Prostate gland (tissue), 2 donors: ENCODE measurements at regions not wholly inside any gene's neighbourhood (a gene's known extent, or its start where the extent isn't known, plus 50 kb on each side); places are given as distances from the start of the nearest gene placed in this dataset.

ENCODE experiments used
- DNase-seq: peaks from one replicate; pipeline ENCODE4 v3.0.0-alpha.2; 2019; ENCODE audit warnings: low spot score
- H3K27ac ChIP-seq, 2 donors: fragments of 200-600 bp; sonication (generic); 2 replicates each; pipeline ENCODE4 v1.5.1; 2017 to 2019
- H3K27me3 ChIP-seq: fragments of 200-600 bp; sonication (generic); replicated peaks from 2 replicates; pipeline ENCODE4 v1.5.1; 2019; ENCODE audit not compliant: insufficient read depth
- H3K36me3 ChIP-seq, 2 donors: fragments of 200-600 bp; sonication (generic); 1 replicate in 1 of 2; 2 replicates in 1 of 2; pipeline versions ENCODE4 v1.5.1 to v1.8.1; 2017 to 2019
- H3K4me1 ChIP-seq: fragments of 200-600 bp; sonication (generic); replicated peaks from 2 replicates; pipeline ENCODE4 v1.5.1; 2019
- H3K4me3 ChIP-seq, 2 donors: fragments of 200-600 bp; sonication (generic); 2 replicates each; pipeline ENCODE4 v1.5.1; 2017 to 2019
- H3K9me3 ChIP-seq: fragments of 200-600 bp; sonication (generic); 2 replicates; pipeline ENCODE4 v1.5.1; 2017
- POLR2A ChIP-seq: fragments of 450-650 bp; IDR thresholded peaks from one replicate; pipeline ENCODE4 v1.6.1; 2016; ENCODE audit warnings: antibody characterized with exemption, mild to moderate bottlenecking
- POLR2AphosphoS5 ChIP-seq: sonication (generic); formaldehyde crosslinking; IDR thresholded peaks from one replicate; pipeline ENCODE4 v1.6.1; 2017; ENCODE audit warnings: antibody characterized with exemption
- WGBS: methylation state at CpG from one replicate; pipeline ENCODE4 v1.1.5; 2018; 5-methylcytosine and 5-hydroxymethylcytosine counted together
- intact Hi-C: fragments of 100-400 bp; cut with DNase I; formaldehyde crosslinking; loops from one replicate; pipeline ENCODE4 v1.14.2; 2022
- TF ChIP-seq, protein P1 (sequence below), 4 experiments: fragments of 200-600 bp in 2 of 4; fragments of 450-650 bp in 2 of 4; sonication (generic) in 2 of 4; IDR thresholded peaks; 1 replicate in 3 of 4; 2 replicates in 1 of 4; pipeline ENCODE4 v1.5.1; 2016 to 2019; ENCODE audit warnings: antibody characterized with exemption in 4 of 4, mild to moderate bottlenecking in 2 of 4, moderate library complexity in 2 of 4

DNA sequence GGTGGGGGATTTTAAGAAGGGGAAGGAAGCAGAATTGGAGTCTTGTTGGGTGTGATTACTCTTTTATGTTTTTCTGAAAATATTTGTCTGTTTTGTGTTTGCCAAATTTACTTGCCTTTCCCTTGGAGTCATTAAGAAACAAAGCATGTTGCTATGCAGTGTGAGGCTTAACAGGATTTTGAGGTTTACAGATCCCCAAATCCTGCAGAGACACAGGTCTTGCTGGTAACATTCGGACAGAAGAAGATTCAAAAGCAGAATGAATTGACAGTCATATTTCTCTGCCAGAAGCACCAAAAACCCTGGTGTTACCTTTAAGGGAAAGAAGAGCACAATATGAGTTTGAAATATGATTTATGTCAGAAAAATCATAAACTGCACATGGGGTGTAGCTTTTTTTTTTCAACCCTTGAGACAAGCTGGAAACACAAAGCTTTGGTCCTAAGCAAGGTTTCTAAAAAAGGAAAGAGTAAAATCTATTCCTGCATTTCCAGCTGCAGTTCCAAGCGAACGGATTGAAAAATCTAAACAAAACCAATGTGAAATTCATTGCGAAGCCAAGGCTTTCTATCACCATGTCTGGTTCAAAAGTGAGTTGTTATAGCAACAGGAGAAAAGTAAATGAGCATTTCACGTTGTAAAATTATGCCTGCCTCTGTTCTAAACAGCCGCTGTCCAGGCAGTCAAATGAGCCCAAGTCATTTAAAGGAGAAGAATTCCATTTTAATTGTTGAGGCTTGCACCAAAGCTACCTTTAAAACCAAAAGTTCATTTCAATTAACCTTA, 358.9 kb upstream of the SASH1 start:
- Histone ChIP-seq H3K27ac (no peak overlapping the region), H3K9me3 (no peaks in the 10 kb centered on the region), H3K27me3 (no peaks in the 10 kb centered on the region), H3K36me3 (no peaks in the 10 kb centered on the region), H3K4me3 (no peak overlapping the region), H3K4me1 (no peaks in the 10 kb centered on the region)
- no peak for TF ChIP-seq POLR2A
- TF ChIP-seq, protein P1, sequence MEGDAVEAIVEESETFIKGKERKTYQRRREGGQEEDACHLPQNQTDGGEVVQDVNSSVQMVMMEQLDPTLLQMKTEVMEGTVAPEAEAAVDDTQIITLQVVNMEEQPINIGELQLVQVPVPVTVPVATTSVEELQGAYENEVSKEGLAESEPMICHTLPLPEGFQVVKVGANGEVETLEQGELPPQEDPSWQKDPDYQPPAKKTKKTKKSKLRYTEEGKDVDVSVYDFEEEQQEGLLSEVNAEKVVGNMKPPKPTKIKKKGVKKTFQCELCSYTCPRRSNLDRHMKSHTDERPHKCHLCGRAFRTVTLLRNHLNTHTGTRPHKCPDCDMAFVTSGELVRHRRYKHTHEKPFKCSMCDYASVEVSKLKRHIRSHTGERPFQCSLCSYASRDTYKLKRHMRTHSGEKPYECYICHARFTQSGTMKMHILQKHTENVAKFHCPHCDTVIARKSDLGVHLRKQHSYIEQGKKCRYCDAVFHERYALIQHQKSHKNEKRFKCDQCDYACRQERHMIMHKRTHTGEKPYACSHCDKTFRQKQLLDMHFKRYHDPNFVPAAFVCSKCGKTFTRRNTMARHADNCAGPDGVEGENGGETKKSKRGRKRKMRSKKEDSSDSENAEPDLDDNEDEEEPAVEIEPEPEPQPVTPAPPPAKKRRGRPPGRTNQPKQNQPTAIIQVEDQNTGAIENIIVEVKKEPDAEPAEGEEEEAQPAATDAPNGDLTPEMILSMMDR (IDR thresholded peaks at IDR 0.05), result no peak
- WGBS, result 37% methylated on average over 6 of the region's 6 CpGs
- intact Hi-C loops, result no loop called here
- DNase-seq, result no peak

DNA sequence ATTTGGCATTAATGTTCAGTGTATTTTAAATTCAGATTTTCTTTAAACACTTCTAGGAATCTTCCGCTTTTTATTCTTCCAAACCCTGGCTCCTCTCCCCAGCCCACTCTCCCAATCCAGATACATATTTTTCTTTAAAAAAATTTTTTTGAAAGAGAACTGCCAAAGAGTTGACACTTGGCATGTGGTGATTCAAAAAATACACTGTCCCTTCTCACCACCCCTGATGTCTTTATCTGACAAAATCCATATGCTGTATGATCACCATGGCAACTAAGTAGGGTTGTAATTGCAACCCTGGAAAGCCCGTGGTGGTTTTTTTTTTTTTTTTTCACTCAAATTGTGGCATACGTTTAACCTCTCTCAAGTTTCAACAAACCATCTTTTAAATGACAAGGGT, 355.8 kb upstream of the SASH1 start:
- DNase-seq, result no peak
- TF ChIP-seq POLR2A (no peak), POLR2AphosphoS5 (no peak)
- TF ChIP-seq, protein P1 (IDR thresholded peaks at IDR 0.05), result no peak
- WGBS, result 60% methylated on average over 3 of the region's 3 CpGs
- Histone ChIP-seq H3K4me3 (no peak overlapping the region), H3K27me3 (no peaks in the 10 kb centered on the region), H3K9me3 (no peaks in the 10 kb centered on the region), H3K27ac (no peak overlapping the region), H3K36me3 (no peaks in the 10 kb centered on the region), H3K4me1 (no peaks in the 10 kb centered on the region)
- intact Hi-C loops, result no loop called here

DNA sequence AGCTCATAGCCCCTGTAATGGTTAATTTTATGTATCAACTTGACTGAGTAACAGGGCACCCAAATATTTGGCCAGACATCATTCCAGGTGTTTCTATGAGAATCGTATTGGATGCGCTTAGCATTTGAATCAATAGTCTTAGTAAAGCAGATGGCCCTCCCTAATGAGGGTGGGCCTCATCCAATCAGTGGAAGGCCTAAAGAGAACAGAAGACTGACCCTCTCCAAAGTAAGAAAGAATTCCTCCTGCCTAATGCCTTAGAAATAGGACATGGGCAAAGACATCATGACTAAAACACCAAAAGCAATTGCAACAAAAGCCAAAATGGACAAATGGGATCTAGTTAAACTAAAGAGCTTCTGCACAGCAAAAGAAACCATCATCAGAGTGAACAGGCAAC, 352.5 kb upstream of the SASH1 start:
- H3K27ac ChIP-seq, result no peak overlapping the region
- H3K9me3 ChIP-seq, result no peaks in the 10 kb centered on the region
- no peak for DNase-seq
- H3K4me1 ChIP-seq, result no peaks in the 10 kb centered on the region
- intact Hi-C loops, result no loop called here
- no peaks in the 10 kb centered on the region for H3K36me3 ChIP-seq
- no peaks in the 10 kb centered on the region for H3K27me3 ChIP-seq
- no peak overlapping the region for H3K4me3 ChIP-seq
- WGBS, result 100% methylated on average over 2 of the region's 2 CpGs
- TF ChIP-seq, protein P1 (IDR thresholded peaks at IDR 0.05), result no peak

DNA sequence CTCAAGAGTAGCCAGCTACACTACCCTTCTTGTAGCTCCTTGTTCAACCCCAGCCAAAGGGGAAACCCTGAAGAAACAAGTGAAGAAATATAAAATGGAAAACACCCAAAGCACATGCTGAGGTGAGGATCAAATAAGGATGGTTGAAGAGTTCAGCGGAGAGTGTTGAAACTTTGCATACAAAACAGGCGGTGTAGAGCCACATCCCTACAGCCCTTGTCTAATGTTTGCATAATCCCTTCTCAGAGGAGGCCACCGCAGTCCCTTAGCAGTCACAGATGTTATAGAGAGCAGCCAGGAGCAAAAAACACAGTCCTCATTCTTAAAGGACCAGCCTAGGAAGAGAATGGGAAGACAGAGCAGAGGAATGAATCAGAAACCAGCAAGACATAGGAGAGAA, 350.7 kb upstream of the SASH1 start:
- intact Hi-C loops, result no loop called here
- Histone ChIP-seq H3K4me1 (no peaks in the 10 kb centered on the region), H3K4me3 (no peak overlapping the region), H3K9me3 (no peaks in the 10 kb centered on the region), H3K36me3 (no peaks in the 10 kb centered on the region), H3K27ac (no peak overlapping the region), H3K27me3 (no peaks in the 10 kb centered on the region)
- TF ChIP-seq POLR2A, result no peak
- no peak for TF ChIP-seq POLR2AphosphoS5
- TF ChIP-seq, protein P1 (IDR thresholded peaks at IDR 0.05), result no peak
- no peak for DNase-seq
- 96% methylated on average over 3 of the region's 3 CpGs for WGBS

DNA sequence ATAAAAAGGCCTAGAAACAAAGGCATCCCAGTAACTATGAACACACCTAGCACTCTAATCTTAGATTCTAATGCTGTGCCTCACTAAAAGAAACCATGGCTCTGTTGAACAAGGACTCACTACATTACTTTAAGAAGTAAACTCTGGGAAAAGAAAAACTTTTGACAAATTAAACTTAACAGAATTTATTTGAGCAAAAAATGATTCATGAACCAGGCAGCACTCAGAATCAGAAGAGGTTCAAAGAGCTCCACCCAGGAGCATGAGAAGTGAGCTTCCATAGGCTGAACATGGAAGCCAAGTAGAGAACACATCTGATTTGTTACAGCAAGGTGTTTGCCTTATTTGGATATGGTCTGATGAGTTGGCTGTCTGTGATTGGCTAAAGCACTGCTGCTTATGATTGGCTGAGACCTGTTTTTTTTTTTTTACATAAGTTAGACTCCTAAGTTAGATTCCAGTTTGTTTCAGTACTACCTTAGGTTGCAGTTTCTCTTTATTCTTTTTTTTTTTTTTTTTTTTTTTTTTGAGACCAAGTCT, 343.6 kb upstream of the SASH1 start:
- no peak overlapping the region for H3K4me3 ChIP-seq
- no peak for TF ChIP-seq POLR2A
- TF ChIP-seq, protein P1 (IDR thresholded peaks at IDR 0.05), result no peak
- TF ChIP-seq POLR2AphosphoS5, result no peak
- H3K27ac ChIP-seq, result no peak overlapping the region
- intact Hi-C loops, result no loop called here
- no peaks in the 10 kb centered on the region for H3K27me3 ChIP-seq
- no peaks in the 10 kb centered on the region for H3K9me3 ChIP-seq
- H3K4me1 ChIP-seq, result no peaks in the 10 kb centered on the region
- no peaks in the 10 kb centered on the region for H3K36me3 ChIP-seq
- no peak for DNase-seq
